ENCODE measurements at regions not wholly inside any gene's neighbourhood (a gene's known extent, or its start where the extent isn't known, plus 50 kb on each side); places are given as distances from the start of the nearest gene placed in this dataset.

- H3K79me2 ChIP-seq (ENCODE audit: control insufficient read depth in 1 of 2, insufficient read depth in 2 of 2, low read length in 2 of 2), result no peaks in the 10 kb centered on the region
- no peaks in the 10 kb centered on the region for H3K79me1 ChIP-seq (ENCODE audit: low read depth, low read length)
- H2BK15ac ChIP-seq (ENCODE audit: low read length), result 0 out of 2 replicates have a peak overlapping the region, but pooled peaks have one; percentile 36
- no peak overlapping the region for H2BK5ac ChIP-seq (ENCODE audit: low read depth, low read length)
- no peak overlapping the region for H3K56ac ChIP-seq (replicated peaks; ENCODE audit: insufficient read length, low read depth, low read length)
- H2BK20ac ChIP-seq (ENCODE audit: low read length), result no peak overlapping the region
- no peaks in the 10 kb centered on the region for H3K4me1 ChIP-seq (replicated peaks in 1 of 4; ENCODE audit: control insufficient read depth in 3 of 4, insufficient read depth in 4 of 4, low read length in 3 of 4)
- no peak overlapping the region for H3K14ac ChIP-seq (ENCODE audit: insufficient read length)
- no peak overlapping the region for H4K91ac ChIP-seq (replicated peaks; ENCODE audit: insufficient read length, low read length)
- H2BK12ac ChIP-seq (ENCODE audit: low read depth, low read length), result no peak overlapping the region
- 0 out of 2 replicates have a peak overlapping the region, but pooled peaks have one; percentile 18 for H2AK5ac ChIP-seq (ENCODE audit: low read depth, low read length)
- ChIA-PET CTCF (ENCODE audit: partially characterized antibody) (interaction anchor here (1.0 kb wide), 1 partner anchor 69 kb away, joined by 5 read pairs; no protein-coding TSS in a partner anchor), POLR2A (ENCODE audit: partially characterized antibody) (interaction anchor here (1.0 kb wide), 1 partner anchor 215 kb away, joined by 3 read pairs; no protein-coding TSS in a partner anchor)
- H3K4me3 ChIP-seq (ENCODE audit: extremely low read depth in 1 of 4, insufficient read depth in 2 of 4, low read depth in 3 of 4, low read length in 4 of 4), result no peak overlapping the region
- no peak overlapping the region for H2BK120ac ChIP-seq (replicated peaks; ENCODE audit: low read depth, low read length)
- no peak overlapping the region for H3K4me2 ChIP-seq (ENCODE audit: insufficient read depth in 1 of 2, low read depth in 2 of 2, low read length in 2 of 2)
- H3K9ac ChIP-seq (replicated peaks in 1 of 4; ENCODE audit: extremely low read depth in 1 of 4, low read depth in 3 of 4, low read length in 3 of 4), result no peak overlapping the region
- FAIRE-seq, result no peak
- no peak overlapping the region for H3K4ac ChIP-seq (replicated peaks; ENCODE audit: insufficient read length, low read depth, low read length)
- peak overlapping the region; percentile 86; the same call in 1 of the 2 replicates for H2AFZ ChIP-seq (ENCODE audit: low read length)
- H4K20me1 ChIP-seq (replicated peaks in 1 of 2; ENCODE audit: control insufficient read depth in 1 of 2, insufficient read depth in 2 of 2, low read length in 2 of 2), result no peaks in the 10 kb centered on the region
- H4K8ac ChIP-seq (ENCODE audit: extremely low read depth, insufficient read depth, low read length), result peak overlapping the region; percentile 57; the same call in 1 of the 2 replicates
- no peaks in the 10 kb centered on the region for H3K36me3 ChIP-seq (ENCODE audit: control insufficient read depth in 2 of 4, insufficient read depth in 4 of 4, low read length in 3 of 4)
- no peak overlapping the region for H3K18ac ChIP-seq (ENCODE audit: extremely low read depth, low read length)
- no peaks in the 10 kb centered on the region for H3K27me3 ChIP-seq (replicated peaks in 1 of 4; ENCODE audit: control insufficient read depth in 3 of 4, extremely low read depth in 1 of 4, insufficient read depth in 3 of 4, low read length in 3 of 4)
- no peaks in the 10 kb centered on the region for H3K23me2 ChIP-seq (ENCODE audit: low read depth, low read length)
- 88% methylated on average over 1 of the region's 1 CpG; no CpG with 5 or more reads in 1 of the 2 experiments for WGBS, 2 experiments (ENCODE audit: extremely low coverage in 1 of 2, insufficient coverage in 1 of 2, insufficient read length in 1 of 2, insufficient replicate concordance in 2 of 2, low coverage in 1 of 2, low lambda C conversion rate in 2 of 2, missing lambda C conversion rate in 1 of 2)
- DNase-seq (ENCODE audit: low read depth in 1 of 2, low spot score in 2 of 2), result no peak
- H3K27ac ChIP-seq (ENCODE audit: low read depth, low read length), result no peak overlapping the region
- H3K23ac ChIP-seq (ENCODE audit: insufficient read length), result no peak overlapping the region
- H4K5ac ChIP-seq (ENCODE audit: insufficient read length, low read depth, low read length), result no peak overlapping the region
- H3K9me3 ChIP-seq (ENCODE audit: insufficient read depth in 2 of 2, low read depth in 1 of 2, low read length in 1 of 2), result 0 out of 4 replicates have a peak, but pooled peaks cover 0 to 2% of the 10 kb centered on the region in 2 experiments
- no peak for TF ChIP-seq TCF12 (IDR thresholded peaks at IDR 0.05; ENCODE audit: low read depth, low read length)
- TF ChIP-seq HDAC2 (IDR thresholded peaks at IDR 0.05; ENCODE audit: borderline replicate concordance in 1 of 2, low read depth in 2 of 2, low read length in 2 of 2), result no peak
- no peak for TF ChIP-seq SIRT6 (IDR thresholded peaks at IDR 0.05; ENCODE audit: low read length)
- no peak for TF ChIP-seq ASH2L (IDR thresholded peaks at IDR 0.05; ENCODE audit: low read length)
- TF ChIP-seq, protein P1, sequence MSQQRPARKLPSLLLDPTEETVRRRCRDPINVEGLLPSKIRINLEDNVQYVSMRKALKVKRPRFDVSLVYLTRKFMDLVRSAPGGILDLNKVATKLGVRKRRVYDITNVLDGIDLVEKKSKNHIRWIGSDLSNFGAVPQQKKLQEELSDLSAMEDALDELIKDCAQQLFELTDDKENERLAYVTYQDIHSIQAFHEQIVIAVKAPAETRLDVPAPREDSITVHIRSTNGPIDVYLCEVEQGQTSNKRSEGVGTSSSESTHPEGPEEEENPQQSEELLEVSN (IDR thresholded peaks at IDR 0.05), result no peak
- no peak for TF ChIP-seq ATF2 (IDR thresholded peaks at IDR 0.05; ENCODE audit: low read length)
- no peak for TF ChIP-seq EZH2 (IDR thresholded peaks at IDR 0.05; ENCODE audit: low read depth, low read length, severe bottlenecking)
- TF ChIP-seq RFX5 (IDR thresholded peaks at IDR 0.05; ENCODE audit: borderline replicate concordance, low read depth, low read length), result no peak
- TF ChIP-seq TBP (IDR thresholded peaks at IDR 0.05; ENCODE audit: low read depth, low read length), result no peak
These were observed 972.5 kb upstream of the CTNND2 start for GRCh38 chr5:12876541-12877298.

Data from H1 (cell line).